ENCODE measurements at regions not wholly inside any gene's neighbourhood (a gene's known extent, or its start where the extent isn't known, plus 50 kb on each side); places are given as distances from the start of the nearest gene placed in this dataset.

GRCh38 chr17:77656054-77656453 is 302.4 kb upstream of the TNRC6C start:
- in situ Hi-C loops (cut with HindIII; ENCODE audit: low pct_unique_long_range_greater_than_20kb, low sequenced_read_pairs): loop anchor here (10.0 kb wide), 1 partner anchor 111 kb away; no protein-coding TSS in a partner anchor
- no peak for DNase-seq (ENCODE audit: low read depth, low spot score)

GRCh38 chr17:77657839-77658238 is 300.7 kb upstream of the TNRC6C start:
- in situ Hi-C loops (cut with HindIII; ENCODE audit: low pct_unique_long_range_greater_than_20kb, low sequenced_read_pairs): loop anchor here (10.0 kb wide), 1 partner anchor 113 kb away; no protein-coding TSS in a partner anchor
- DNase-seq (ENCODE audit: low read depth, low spot score): no peak

- in situ Hi-C loops (cut with HindIII; ENCODE audit: low pct_unique_long_range_greater_than_20kb, low sequenced_read_pairs): no loop called here
- no peak for DNase-seq (ENCODE audit: low read depth, low spot score)
Measured at GRCh38 chr17:77660524-77660923, 298.0 kb upstream of the TNRC6C start.

GRCh38 chr17:77662833-77663232 is 295.7 kb upstream of the TNRC6C start:
- in situ Hi-C loops (cut with HindIII; ENCODE audit: low pct_unique_long_range_greater_than_20kb, low sequenced_read_pairs): no loop called here
- DNase-seq (ENCODE audit: low read depth, low spot score): no peak

- in situ Hi-C loops (cut with HindIII; ENCODE audit: low pct_unique_long_range_greater_than_20kb, low sequenced_read_pairs): no loop called here
- DNase-seq (ENCODE audit: low read depth, low spot score): no peak
Measured at GRCh38 chr17:77664097-77664729, 294.3 kb upstream of the TNRC6C start.

- in situ Hi-C loops (cut with HindIII; ENCODE audit: low pct_unique_long_range_greater_than_20kb, low sequenced_read_pairs): no loop called here
- DNase-seq (ENCODE audit: low read depth, low spot score): no peak
Measured at GRCh38 chr17:77665833-77666232, 292.7 kb upstream of the TNRC6C start.

GRCh38 chr17:77666462-77666861 is 292.0 kb upstream of the TNRC6C start:
- in situ Hi-C loops (cut with HindIII; ENCODE audit: low pct_unique_long_range_greater_than_20kb, low sequenced_read_pairs): no loop called here
- DNase-seq (ENCODE audit: low read depth, low spot score): no peak

- no peak for DNase-seq (ENCODE audit: low read depth, low spot score)
- in situ Hi-C loops (cut with HindIII; ENCODE audit: low pct_unique_long_range_greater_than_20kb, low sequenced_read_pairs): no loop called here
Measured at GRCh38 chr17:77666881-77667395, 291.6 kb upstream of the TNRC6C start.

GRCh38 chr17:77667478-77667877 is 291.0 kb upstream of the TNRC6C start:
- no peak for DNase-seq (ENCODE audit: low read depth, low spot score)
- in situ Hi-C loops (cut with HindIII; ENCODE audit: low pct_unique_long_range_greater_than_20kb, low sequenced_read_pairs): no loop called here

GRCh38 chr17:77668518-77668917 is 290.0 kb upstream of the TNRC6C start:
- in situ Hi-C loops (cut with HindIII; ENCODE audit: low pct_unique_long_range_greater_than_20kb, low sequenced_read_pairs): no loop called here

GRCh38 chr17:77670173-77670572 is 288.3 kb upstream of the TNRC6C start:
- DNase-seq (ENCODE audit: low read depth, low spot score): peak; percentile 38
- in situ Hi-C loops (cut with HindIII; ENCODE audit: low pct_unique_long_range_greater_than_20kb, low sequenced_read_pairs): no loop called here

More at GRCh38 chr17:77668518-77668917, 290.0 kb upstream of the TNRC6C start:
- DNase-seq (ENCODE audit: low read depth, low spot score): no peak

GRCh38 chr17:77674358-77674757 is 284.1 kb upstream of the TNRC6C start:
- in situ Hi-C loops (cut with HindIII; ENCODE audit: low pct_unique_long_range_greater_than_20kb, low sequenced_read_pairs): no loop called here
- DNase-seq (ENCODE audit: low read depth, low spot score): no peak

GRCh38 chr17:77675411-77675810 is 283.1 kb upstream of the TNRC6C start:
- no peak for DNase-seq (ENCODE audit: low read depth, low spot score)
- in situ Hi-C loops (cut with HindIII; ENCODE audit: low pct_unique_long_range_greater_than_20kb, low sequenced_read_pairs): no loop called here

- DNase-seq (ENCODE audit: low read depth, low spot score): no peak
- in situ Hi-C loops (cut with HindIII; ENCODE audit: low pct_unique_long_range_greater_than_20kb, low sequenced_read_pairs): no loop called here
Measured at GRCh38 chr17:77675816-77676215, 282.7 kb upstream of the TNRC6C start.

GRCh38 chr17:77676237-77676661 is 282.3 kb upstream of the TNRC6C start:
- in situ Hi-C loops (cut with HindIII; ENCODE audit: low pct_unique_long_range_greater_than_20kb, low sequenced_read_pairs): no loop called here
- DNase-seq (ENCODE audit: low read depth, low spot score): no peak

GRCh38 chr17:77677211-77677610 is 281.3 kb upstream of the TNRC6C start:
- in situ Hi-C loops (cut with HindIII; ENCODE audit: low pct_unique_long_range_greater_than_20kb, low sequenced_read_pairs): no loop called here

GRCh38 chr17:77677630-77678029 is 280.9 kb upstream of the TNRC6C start:
- DNase-seq (ENCODE audit: low read depth, low spot score): no peak
- in situ Hi-C loops (cut with HindIII; ENCODE audit: low pct_unique_long_range_greater_than_20kb, low sequenced_read_pairs): no loop called here

More at GRCh38 chr17:77677211-77677610, 281.3 kb upstream of the TNRC6C start:
- DNase-seq (ENCODE audit: low read depth, low spot score): no peak

- DNase-seq (ENCODE audit: low read depth, low spot score): no peak
- in situ Hi-C loops (cut with HindIII; ENCODE audit: low pct_unique_long_range_greater_than_20kb, low sequenced_read_pairs): no loop called here
Measured at GRCh38 chr17:77679589-77679988, 278.9 kb upstream of the TNRC6C start.

GRCh38 chr17:77681861-77682260 is 276.6 kb upstream of the TNRC6C start:
- in situ Hi-C loops (cut with HindIII; ENCODE audit: low pct_unique_long_range_greater_than_20kb, low sequenced_read_pairs): no loop called here
- no peak for DNase-seq (ENCODE audit: low read depth, low spot score)
